BE2C (cell line): ENCODE measurements at regions not wholly inside any gene's neighbourhood (a gene's known extent, or its start where the extent isn't known, plus 50 kb on each side); places are given as distances from the start of the nearest gene placed in this dataset.

ENCODE experiments used
- DNase-seq: peaks from one replicate; pipeline ENCODE4 v3.0.0-alpha.2; 2020
- H3K27me3 ChIP-seq: fragments of 250-450 bp; sonication (Bioruptor Pico); 2 replicates; pipeline ENCODE4 v1.5.1; 2020; ENCODE audit warnings: mild to moderate bottlenecking
- H3K36me3 ChIP-seq: fragments of 250-450 bp; sonication (Bioruptor Pico); 2 replicates; pipeline ENCODE4 v1.5.1; 2020; ENCODE audit warnings: mild to moderate bottlenecking
- H3K4me1 ChIP-seq: fragments of 250-450 bp; sonication (Bioruptor Pico); 2 replicates; pipeline ENCODE4 v1.5.1; 2020
- H3K4me3 ChIP-seq: 2 replicates; pipeline ENCODE4 v1.5.1; 2011; ENCODE audit warnings: low read depth, low read length
- H3K9me3 ChIP-seq: fragments of 250-450 bp; sonication (Bioruptor Pico); 2 replicates; pipeline ENCODE4 v1.5.1; 2020
- CTCF ChIP-seq: IDR thresholded peaks from 2 replicates; pipeline ENCODE4 v1.5.1; 2012; ENCODE audit warnings: mild to moderate bottlenecking, low read depth, low read length

- no peak for TF ChIP-seq CTCF
- no peaks in the 10 kb centered on the region for H3K36me3 ChIP-seq
- H3K4me1 ChIP-seq, result no peaks in the 10 kb centered on the region
- no peak overlapping the region for H3K4me3 ChIP-seq
- H3K27me3 ChIP-seq, result no peaks in the 10 kb centered on the region
- DNase-seq, result no peak
- no peaks in the 10 kb centered on the region for H3K9me3 ChIP-seq
These were observed 626.5 kb upstream of the SLC8A1 start for GRCh38 chr2:41078341-41078740.

- Histone ChIP-seq H3K36me3 (no peaks in the 10 kb centered on the region), H3K4me3 (no peak overlapping the region), H3K27me3 (no peaks in the 10 kb centered on the region), H3K4me1 (no peaks in the 10 kb centered on the region), H3K9me3 (no peaks in the 10 kb centered on the region)
- no peak for DNase-seq
- TF ChIP-seq CTCF, result no peak
These were observed 627.1 kb upstream of the SLC8A1 start for GRCh38 chr2:41079011-41079410.

- Histone ChIP-seq H3K36me3 (no peaks in the 10 kb centered on the region), H3K4me3 (no peak overlapping the region), H3K9me3 (no peaks in the 10 kb centered on the region), H3K27me3 (no peaks in the 10 kb centered on the region), H3K4me1 (no peaks in the 10 kb centered on the region)
- no peak for TF ChIP-seq CTCF
- no peak for DNase-seq
These were observed 632.4 kb upstream of the SLC8A1 start for GRCh38 chr2:41084321-41084720.

- Histone ChIP-seq H3K9me3 (no peaks in the 10 kb centered on the region), H3K4me1 (no peaks in the 10 kb centered on the region), H3K4me3 (no peak overlapping the region), H3K27me3 (no peaks in the 10 kb centered on the region), H3K36me3 (no peaks in the 10 kb centered on the region)
- no peak for TF ChIP-seq CTCF
- no peak for DNase-seq
These were observed 636.1 kb upstream of the SLC8A1 start for GRCh38 chr2:41087946-41088345.

GRCh38 chr2:41101281-41101680 lies 649.4 kb upstream of the SLC8A1 start:
- H3K4me3 ChIP-seq, result no peak overlapping the region
- H3K9me3 ChIP-seq, result no peaks in the 10 kb centered on the region; the same call in 1 of the 2 replicates
- TF ChIP-seq CTCF, result no peak

GRCh38 chr2:41109744-41110143 lies 657.9 kb upstream of the SLC8A1 start:
- Histone ChIP-seq H3K36me3 (no peaks in the 10 kb centered on the region), H3K9me3 (no peaks in the 10 kb centered on the region), H3K27me3 (no peaks in the 10 kb centered on the region), H3K4me1 (no peaks in the 10 kb centered on the region), H3K4me3 (no peak overlapping the region)
- no peak for TF ChIP-seq CTCF
- DNase-seq, result no peak

More at GRCh38 chr2:41101281-41101680, 649.4 kb upstream of the SLC8A1 start:
- DNase-seq, result no peak
- H3K4me1 ChIP-seq, result peaks cover 6% of the 10 kb centered on the region; the same call in 1 of the 2 replicates
- H3K36me3 ChIP-seq, result no peaks in the 10 kb centered on the region
- H3K27me3 ChIP-seq, result no peaks in the 10 kb centered on the region
